Duodenal mucosa (tissue), 2 donors: ENCODE measurements at regions not wholly inside any gene's neighbourhood (a gene's known extent, or its start where the extent isn't known, plus 50 kb on each side); places are given as distances from the start of the nearest gene placed in this dataset.
"Not testable (repeated sequence)": the region's sequence is repeated elsewhere in the genome, so short reads cannot be mapped to it uniquely, and the experiment has no call there.

Source experiments
- H3K27ac ChIP-seq: one replicate; pipeline ENCODE4 v1.7.0; 2013; ENCODE audit warnings: low read depth, low read length
- H3K27me3 ChIP-seq, 2 donors: one replicate each; pipeline ENCODE4 v1.7.0; 2013; ENCODE audit warnings: low read length in 2 of 2, control low read depth in 1 of 2; ENCODE audit not compliant: insufficient read depth in 2 of 2, control insufficient read depth in 1 of 2
- H3K36me3 ChIP-seq, 2 donors: one replicate each; pipeline ENCODE4 v1.7.0; 2013; ENCODE audit warnings: low read length in 2 of 2, control low read depth in 1 of 2; ENCODE audit not compliant: insufficient read depth in 2 of 2, control insufficient read depth in 1 of 2
- H3K4me1 ChIP-seq, 2 donors: one replicate each; pipeline ENCODE4 v1.7.0; 2013; ENCODE audit warnings: low read length in 2 of 2, control low read depth in 1 of 2; ENCODE audit not compliant: insufficient read depth in 2 of 2, control insufficient read depth in 1 of 2
- H3K4me3 ChIP-seq, 2 donors: one replicate each; pipeline ENCODE4 v1.7.0; 2013; ENCODE audit warnings: low read length in 2 of 2, low read depth in 1 of 2
- H3K9ac ChIP-seq, 2 donors: one replicate each; pipeline ENCODE4 v1.7.0; 2013; ENCODE audit warnings: low read length in 2 of 2, low read depth in 1 of 2
- H3K9me3 ChIP-seq, 2 donors: one replicate each; pipeline ENCODE4 v1.7.0; 2013; ENCODE audit warnings: low read length in 2 of 2, control low read depth in 1 of 2; ENCODE audit not compliant: control insufficient read depth in 1 of 2

DNA sequence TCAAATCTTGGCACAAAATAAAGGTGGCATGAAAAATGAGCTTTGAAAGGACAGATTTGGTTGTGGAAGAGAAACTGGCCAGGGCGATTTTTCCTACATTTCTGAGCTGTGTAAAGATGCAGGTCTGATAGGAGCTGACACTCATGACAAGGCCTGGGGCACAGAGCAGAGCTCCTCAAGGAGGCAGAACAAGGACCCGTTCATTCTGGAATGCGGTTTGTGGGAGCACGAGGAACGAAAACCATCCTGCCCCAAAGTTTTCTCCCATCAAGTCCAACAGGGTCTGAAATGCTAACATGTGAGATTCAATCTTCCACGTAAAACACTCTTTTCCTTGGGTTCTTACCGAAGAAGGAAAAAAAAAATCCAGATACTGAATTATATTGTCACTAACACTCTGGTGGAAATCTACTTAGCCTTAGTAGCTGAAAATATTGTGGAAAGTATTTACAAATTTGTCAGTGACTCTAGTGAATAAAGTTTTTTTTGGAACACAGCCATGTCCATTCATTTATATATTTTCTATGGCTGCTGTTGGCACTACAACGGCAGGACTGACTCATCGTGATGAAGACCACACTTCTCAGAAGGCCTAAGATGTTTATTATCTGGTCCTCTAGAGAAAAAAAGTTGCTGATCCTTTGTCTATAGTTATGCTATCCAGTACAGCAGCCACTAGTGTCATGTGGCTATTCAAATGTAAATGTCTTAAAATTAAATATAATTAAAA, 215.7 kb downstream of the BAMBI start:
- H3K27me3 ChIP-seq, result no peaks in the 10 kb centered on the region
- H3K4me3 ChIP-seq, result no peak overlapping the region
- no peak overlapping the region for H3K9ac ChIP-seq
- H3K9me3 ChIP-seq, result no peaks in the 10 kb centered on the region
- no peak overlapping the region for H3K27ac ChIP-seq
- H3K4me1 ChIP-seq, result no peaks in the 10 kb centered on the region
- no peaks in the 10 kb centered on the region for H3K36me3 ChIP-seq

DNA sequence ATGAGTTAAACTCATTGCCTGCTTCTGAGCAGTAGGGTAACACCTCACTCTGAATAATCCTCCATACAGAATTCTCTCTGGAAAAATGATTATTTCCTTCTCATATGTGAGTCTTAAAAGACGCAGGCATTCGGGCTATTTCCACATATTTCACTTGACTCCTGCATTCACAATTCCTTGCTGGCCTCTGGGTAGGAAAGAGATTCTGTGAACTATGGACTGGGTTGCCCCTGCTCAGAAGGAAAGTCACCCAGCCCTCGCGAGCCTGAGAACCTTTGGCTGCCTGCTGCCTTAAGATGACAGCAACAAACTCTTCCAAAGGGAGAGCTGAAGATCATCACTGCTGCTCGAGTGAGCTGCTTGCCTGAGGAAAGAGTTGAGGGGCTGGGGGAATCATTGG, 216.8 kb downstream of the BAMBI start:
- H3K9me3 ChIP-seq, result no peaks in the 10 kb centered on the region
- no peaks in the 10 kb centered on the region for H3K27me3 ChIP-seq
- no peak overlapping the region for H3K9ac ChIP-seq
- H3K4me1 ChIP-seq, result no peaks in the 10 kb centered on the region
- no peak overlapping the region for H3K27ac ChIP-seq
- H3K36me3 ChIP-seq, result no peaks in the 10 kb centered on the region
- H3K4me3 ChIP-seq, result no peak overlapping the region

DNA sequence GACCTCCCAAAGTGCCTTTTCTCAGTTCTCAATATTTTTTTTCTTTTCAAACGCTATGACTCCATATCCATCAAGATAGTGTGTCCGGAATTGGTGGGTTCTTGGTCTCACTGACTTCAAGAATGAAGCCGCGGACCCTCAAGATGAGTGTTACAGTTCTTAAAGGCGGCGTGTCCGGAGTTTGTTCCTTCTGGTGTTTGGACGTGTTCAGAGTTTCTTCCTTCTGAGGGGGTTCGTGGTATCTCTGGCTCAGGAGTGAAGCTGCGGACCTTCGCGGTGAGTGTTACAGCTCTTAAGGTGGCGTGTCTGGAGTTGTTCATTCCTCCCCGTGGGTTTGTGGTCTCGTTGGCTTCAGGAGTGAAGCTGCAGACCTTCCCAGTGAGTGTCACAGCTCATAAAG, 218.3 kb downstream of the BAMBI start:
- not testable (repeated sequence) for H3K4me3 ChIP-seq, H3K9me3 ChIP-seq, H3K4me1 ChIP-seq, H3K27me3 ChIP-seq, H3K27ac ChIP-seq, H3K36me3 ChIP-seq, H3K9ac ChIP-seq

DNA sequence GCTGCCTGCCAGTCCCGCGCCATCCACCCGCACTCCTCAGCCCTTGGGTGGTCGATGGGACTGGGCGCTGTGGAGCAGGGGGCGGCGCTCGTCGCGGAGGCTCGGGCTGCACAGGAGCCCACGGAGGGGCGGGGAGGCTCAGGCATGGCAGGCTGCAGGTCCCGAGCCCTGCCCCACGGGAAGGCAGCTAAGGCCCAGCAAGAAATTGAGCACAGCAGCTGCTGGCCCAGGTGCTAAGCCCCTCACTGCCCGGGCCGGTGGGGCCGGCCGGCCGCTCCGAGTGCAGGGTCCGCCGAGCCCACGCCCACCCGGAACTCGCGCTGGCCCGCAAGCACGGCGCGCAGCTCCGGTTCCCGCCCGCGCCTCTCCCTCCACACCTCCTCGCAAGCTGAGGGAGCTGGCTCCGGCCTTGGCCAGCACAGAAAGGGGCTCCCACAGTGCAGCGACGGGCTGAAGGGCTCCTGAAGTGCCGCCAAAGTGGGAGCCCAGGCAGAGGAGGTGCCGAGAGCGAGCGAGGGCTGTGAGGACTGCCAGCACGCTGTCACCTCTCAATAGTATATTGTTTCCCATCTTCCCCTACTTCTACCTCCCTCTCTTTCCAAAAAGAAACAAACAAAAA, 219.6 kb downstream of the BAMBI start:
- H3K27ac ChIP-seq, H3K4me1 ChIP-seq, H3K36me3 ChIP-seq, H3K9ac ChIP-seq, H3K4me3 ChIP-seq, H3K9me3 ChIP-seq, H3K27me3 ChIP-seq: not testable (repeated sequence)

DNA sequence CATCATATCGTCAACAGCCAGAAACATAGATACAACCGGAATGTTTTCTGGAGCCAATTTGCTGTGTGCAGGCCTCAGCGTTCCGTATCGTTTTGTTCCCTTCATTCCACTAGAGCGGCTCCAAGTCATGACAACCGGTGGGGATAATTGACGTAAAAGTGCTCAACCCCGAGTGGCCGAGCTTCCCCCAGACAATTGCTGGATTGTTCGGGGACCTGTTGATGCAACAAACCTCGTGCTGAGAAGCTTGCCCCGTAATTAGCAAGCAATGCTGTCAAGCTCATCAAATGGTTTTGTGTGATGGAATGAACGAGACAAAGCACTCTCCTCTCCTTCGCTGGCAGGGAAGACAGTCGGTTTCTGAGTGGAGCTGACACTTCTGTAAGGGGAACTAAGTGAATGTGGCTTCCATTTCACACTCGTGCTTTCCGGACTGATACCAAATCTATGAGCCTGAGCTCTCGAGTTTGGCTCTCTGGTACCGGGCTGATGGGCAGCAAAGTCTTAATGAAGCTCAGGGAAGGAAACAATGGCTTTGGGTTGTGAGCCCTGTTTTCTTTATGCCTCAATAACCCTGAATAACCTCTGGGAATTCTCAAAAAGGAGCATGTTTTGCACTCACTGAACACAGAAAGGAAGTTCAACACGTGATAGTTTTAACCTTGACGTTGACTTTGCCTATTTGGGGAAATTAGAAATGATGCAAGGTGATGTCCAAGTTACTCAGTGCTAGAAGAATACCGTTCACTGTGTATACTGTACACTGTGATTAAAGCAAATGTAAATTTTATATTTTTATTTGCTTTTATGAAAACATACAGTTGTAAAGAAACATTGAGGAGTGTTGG, 220.5 kb downstream of the BAMBI start:
- Histone ChIP-seq H3K4me1 (no peaks in the 10 kb centered on the region), H3K9me3 (no peaks in the 10 kb centered on the region), H3K27me3 (no peaks in the 10 kb centered on the region), H3K27ac (no peak overlapping the region), H3K36me3 (no peaks in the 10 kb centered on the region), H3K4me3 (no peak overlapping the region), H3K9ac (no peak overlapping the region)

DNA sequence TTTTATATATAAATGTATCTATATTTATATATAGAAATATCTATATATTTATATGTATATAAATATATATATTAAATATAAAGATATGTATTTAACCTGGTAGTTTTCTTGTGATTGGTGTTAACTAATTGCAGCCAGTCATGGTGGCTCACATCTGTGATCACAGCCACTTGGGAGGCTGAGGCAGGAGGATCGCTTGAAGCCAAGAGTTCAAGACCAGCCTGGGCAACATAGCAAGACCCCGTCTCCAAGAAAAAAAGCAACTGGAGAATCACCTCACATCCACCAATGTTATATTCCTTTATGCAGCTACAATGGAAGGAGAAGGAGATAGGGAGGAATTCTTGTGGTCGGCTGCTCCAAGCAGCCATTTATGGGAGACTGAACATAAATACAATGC, 224.9 kb downstream of the BAMBI start:
- Histone ChIP-seq H3K9ac (no peak overlapping the region), H3K36me3 (no peaks in the 10 kb centered on the region), H3K4me1 (no peaks in the 10 kb centered on the region), H3K27me3 (no peaks in the 10 kb centered on the region), H3K9me3 (no peaks in the 10 kb centered on the region), H3K4me3 (no peak overlapping the region), H3K27ac (no peak overlapping the region)

DNA sequence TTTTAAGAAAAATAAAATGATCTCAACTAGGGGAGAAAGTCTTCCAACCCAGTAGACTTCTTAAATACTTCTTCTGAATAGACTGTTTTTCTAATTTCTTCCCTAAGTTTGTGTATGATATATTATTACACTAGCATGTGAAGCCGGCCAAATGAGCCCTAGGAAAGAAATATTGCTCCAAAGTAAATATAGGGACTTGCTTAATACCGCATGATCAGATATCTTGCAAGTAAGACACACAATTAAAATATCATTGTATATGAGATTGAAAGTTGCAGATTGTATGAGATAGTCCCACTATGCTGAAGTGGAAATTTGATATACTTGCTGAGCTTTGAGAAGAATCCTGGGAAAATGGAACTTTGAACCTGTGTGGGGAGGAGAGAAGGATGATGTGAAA, 225.7 kb downstream of the BAMBI start:
- H3K27ac ChIP-seq, result no peak overlapping the region
- no peaks in the 10 kb centered on the region for H3K36me3 ChIP-seq
- no peaks in the 10 kb centered on the region for H3K27me3 ChIP-seq

DNA sequence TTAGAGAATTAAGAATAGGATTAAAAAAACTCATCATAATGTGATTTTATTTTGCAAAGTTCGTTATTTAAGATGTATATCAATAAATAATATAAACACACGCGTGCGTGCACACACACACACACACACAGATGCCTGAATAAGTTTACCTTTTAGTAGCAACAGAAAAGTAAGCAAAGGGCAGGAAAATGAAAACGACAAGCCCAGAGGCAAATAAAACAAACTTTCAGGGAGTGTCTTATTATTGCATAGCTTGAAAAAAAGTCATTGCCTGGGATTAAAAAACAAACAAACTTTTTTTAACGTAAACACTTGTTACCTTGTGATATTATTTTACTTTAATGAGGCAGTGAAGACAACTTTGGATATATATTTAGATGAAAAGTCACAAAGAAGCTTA, 226.4 kb downstream of the BAMBI start:
- no peaks in the 10 kb centered on the region for H3K4me1 ChIP-seq
- no peaks in the 10 kb centered on the region for H3K36me3 ChIP-seq
- no peaks in the 10 kb centered on the region for H3K27me3 ChIP-seq
- no peak overlapping the region for H3K4me3 ChIP-seq
- no peak overlapping the region for H3K9ac ChIP-seq
- H3K9me3 ChIP-seq, result no peaks in the 10 kb centered on the region
- no peak overlapping the region for H3K27ac ChIP-seq

More for the DNA sequence above, 225.7 kb downstream of the BAMBI start:
- H3K9me3 ChIP-seq, result no peaks in the 10 kb centered on the region
- no peak overlapping the region for H3K4me3 ChIP-seq
- H3K9ac ChIP-seq, result no peak overlapping the region
- no peaks in the 10 kb centered on the region for H3K4me1 ChIP-seq

DNA sequence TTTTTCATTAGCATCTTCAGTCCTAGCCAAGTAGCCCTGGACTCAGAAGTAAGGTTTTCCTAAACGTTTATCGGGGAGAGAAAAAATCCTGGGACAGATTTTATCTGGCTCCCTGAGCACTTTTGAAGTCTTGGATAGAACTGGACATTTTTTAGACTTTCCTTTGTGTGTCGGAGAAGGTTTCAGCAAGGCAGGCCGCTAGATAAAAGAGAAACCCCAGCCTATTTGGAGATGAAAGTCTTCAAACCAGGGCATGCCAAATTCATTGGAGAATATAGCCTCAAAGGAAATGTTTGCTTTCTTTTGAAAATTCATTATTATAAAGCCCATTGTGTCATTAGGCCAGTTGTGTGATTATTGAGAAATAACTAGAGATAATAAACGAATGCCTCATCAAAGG, 228.1 kb downstream of the BAMBI start:
- Histone ChIP-seq H3K9me3 (no peaks in the 10 kb centered on the region), H3K4me3 (no peak overlapping the region), H3K9ac (no peak overlapping the region), H3K27ac (no peak overlapping the region), H3K4me1 (no peaks in the 10 kb centered on the region), H3K36me3 (no peaks in the 10 kb centered on the region), H3K27me3 (no peaks in the 10 kb centered on the region)

DNA sequence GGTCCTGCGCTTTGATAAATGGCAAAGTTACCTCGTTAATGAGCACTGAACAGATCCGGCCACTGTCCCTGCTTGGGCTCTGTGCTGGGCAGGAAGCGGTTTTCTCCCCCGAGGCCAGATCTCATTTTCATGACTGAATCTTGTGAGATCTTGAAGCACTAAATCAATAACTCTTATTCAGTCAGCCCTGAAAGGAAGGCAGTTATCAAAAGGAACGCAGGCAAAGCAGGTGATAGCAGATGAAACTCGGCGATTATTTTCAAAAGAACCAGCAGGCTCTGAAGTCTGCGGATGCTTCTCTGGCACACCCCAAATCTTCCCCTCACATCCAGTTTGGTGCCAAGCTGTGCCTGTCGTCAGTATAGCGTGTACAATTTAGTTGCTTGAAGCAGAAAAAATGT, 228.7 kb downstream of the BAMBI start:
- Histone ChIP-seq H3K36me3 (no peaks in the 10 kb centered on the region), H3K27ac (no peak overlapping the region), H3K4me3 (no peak overlapping the region), H3K9ac (no peak overlapping the region), H3K9me3 (no peaks in the 10 kb centered on the region), H3K4me1 (no peaks in the 10 kb centered on the region), H3K27me3 (no peaks in the 10 kb centered on the region)
